ENCODE measurements at regions not wholly inside any gene's neighbourhood (a gene's known extent, or its start where the extent isn't known, plus 50 kb on each side); places are given as distances from the start of the nearest gene placed in this dataset. TPM values are rescaled to one million over a fixed set of nuclear protein-coding genes. Genes with fewer than 3 reads are reported as not detected.
"Not testable (repeated sequence)": the region's sequence is repeated elsewhere in the genome, so short reads cannot be mapped to it uniquely, and the experiment has no call there.

GRCh38 chr6:71810880-71811279 is 75.5 kb upstream of the RIMS1 start:
- H3K4me2 ChIP-seq = no peak overlapping the region
- H3K36me3 ChIP-seq = no peaks in the 10 kb centered on the region
- peaks cover 10% of the 10 kb centered on the region for H3K9me3 ChIP-seq (ENCODE audit: low read depth)
- no peaks in the 10 kb centered on the region for H4K20me1 ChIP-seq (ENCODE audit: low read depth)
- H2AFZ ChIP-seq (replicated peaks) = no peak overlapping the region
- peaks cover 26% of the 10 kb centered on the region for H3K9me3 Mint-ChIP-seq
- H3K4me1 ChIP-seq = no peaks in the 10 kb centered on the region
- no peaks in the 10 kb centered on the region for H3K4me1 Mint-ChIP-seq
- H3K36me3 Mint-ChIP-seq = no peaks in the 10 kb centered on the region
- no peaks in the 10 kb centered on the region for H3F3A ChIP-seq (ENCODE audit: low read depth)
- no peaks in the 10 kb centered on the region for H3K79me2 ChIP-seq (ENCODE audit: low read depth)
- no peak for TF ChIP-seq CTCF (IDR thresholded peaks at IDR 0.05)
- no peak for TF ChIP-seq EZH2phosphoT487 (IDR thresholded peaks at IDR 0.05)
- TF ChIP-seq EZH2 (IDR thresholded peaks at IDR 0.05) = no peak
- no peak overlapping the region for H3K9ac ChIP-seq
- H3K27ac Mint-ChIP-seq = no peak overlapping the region
- H3K27ac ChIP-seq = no peak overlapping the region
- no peak overlapping the region for H3K4me3 Mint-ChIP-seq
- no peak for DNase-seq (ENCODE audit: low spot score)
- no peaks in the 10 kb centered on the region for H3K27me3 ChIP-seq
- peaks cover 4% of the 10 kb centered on the region for H3K27me3 Mint-ChIP-seq (ENCODE audit: insufficient read depth, low read depth)
- no peak overlapping the region for H3K4me3 ChIP-seq

- Mint-ChIP-seq H3K4me3 (no peak overlapping the region), H3K9me3 (peaks cover 2% of the 10 kb centered on the region), H3K36me3 (no peaks in the 10 kb centered on the region), H3K4me1 (peaks cover 8% of the 10 kb centered on the region), H3K27ac (no peak overlapping the region), H3K27me3 (ENCODE audit: insufficient read depth, low read depth) (peaks cover 2% of the 10 kb centered on the region)
- H3K79me2 ChIP-seq (ENCODE audit: low read depth) = no peaks in the 10 kb centered on the region
- DNase-seq (ENCODE audit: low spot score) = no peak
- H4K20me1 ChIP-seq (ENCODE audit: low read depth) = no peaks in the 10 kb centered on the region
- no peaks in the 10 kb centered on the region for H3K9me3 ChIP-seq (ENCODE audit: low read depth)
- H3K36me3 ChIP-seq = no peaks in the 10 kb centered on the region
- H3K27ac ChIP-seq = no peak overlapping the region
- TF ChIP-seq EZH2phosphoT487 (IDR thresholded peaks at IDR 0.05) (no peak), EZH2 (IDR thresholded peaks at IDR 0.05) (no peak), CTCF (IDR thresholded peaks at IDR 0.05) (no peak)
- H3K4me1 ChIP-seq = no peaks in the 10 kb centered on the region
- no peak overlapping the region for H3K9ac ChIP-seq
- H3K4me3 ChIP-seq = no peak overlapping the region
- no peak overlapping the region for H3K4me2 ChIP-seq
- no peak overlapping the region for H2AFZ ChIP-seq (replicated peaks)
- no peaks in the 10 kb centered on the region for H3F3A ChIP-seq (ENCODE audit: low read depth)
- no peaks in the 10 kb centered on the region for H3K27me3 ChIP-seq
Measured at GRCh38 chr6:71822625-71823024, 63.7 kb upstream of the RIMS1 start.

GRCh38 chr6:71832110-71832764 is 54.1 kb upstream of the RIMS1 start:
- not testable (repeated sequence) for DNase-seq (ENCODE audit: low spot score); H3K4me1 Mint-ChIP-seq; H3K27me3 ChIP-seq; H3K4me2 ChIP-seq; H4K20me1 ChIP-seq (ENCODE audit: low read depth); H3K4me3 Mint-ChIP-seq; H3K36me3 Mint-ChIP-seq; H3K27ac Mint-ChIP-seq; H3F3A ChIP-seq (ENCODE audit: low read depth); H3K27ac ChIP-seq; H3K4me3 ChIP-seq; H2AFZ ChIP-seq (replicated peaks); H3K27me3 Mint-ChIP-seq (ENCODE audit: insufficient read depth, low read depth); H3K4me1 ChIP-seq; H3K79me2 ChIP-seq (ENCODE audit: low read depth); H3K9ac ChIP-seq; H3K36me3 ChIP-seq
- peaks cover 11% of the 10 kb centered on the region for H3K9me3 Mint-ChIP-seq
- H3K9me3 ChIP-seq (ENCODE audit: low read depth) = peaks cover 12% of the 10 kb centered on the region

MicroRNA genes in the stretch of these regions (microRNA counts, 767-probe panel; counts per million panel counts)
- 460 counts per million, percentile 90 among the panel's probes with 10 or more counts for microRNA hsa-miR-30a-5p

Small RNA genes lying in the stretch of these regions (microRNA-seq; reads per million reads assigned to microRNA genes)
- gene MIR30A (115 reads per million, percentile 77 among the genes with 10 or more reads in this experiment), gene MIR30C2 (1.8 reads per million, percentile 4 among the genes with 10 or more reads in this experiment)

Small RNA genes lying in the stretch of these regions (small RNA-seq; reads per million reads assigned to genes)
- gene MIR30A (15.3 reads per million, percentile 96 among the genes with 10 or more reads in this experiment), gene MIR30C2 (0.20 reads per million), gene RNU4-66P (not detected)

Measured in neural progenitor cell (in vitro differentiated cells).